ENCODE measurements at regions not wholly inside any gene's neighbourhood (a gene's known extent, or its start where the extent isn't known, plus 50 kb on each side); places are given as distances from the start of the nearest gene placed in this dataset.

- TF ChIP-seq POU6F1 (CRISPR knock-in tag; IDR thresholded peaks at IDR 0.05; ENCODE audit: borderline replicate concordance, low read depth): no peak
- no peak for TF ChIP-seq OSR1 (CRISPR knock-in tag; IDR thresholded peaks at IDR 0.05)
- no peak for TF ChIP-seq RARB (CRISPR knock-in tag; IDR thresholded peaks at IDR 0.05)
- no peak for TF ChIP-seq ISL1 (CRISPR knock-in tag; IDR thresholded peaks at IDR 0.05)
- no peak for TF ChIP-seq ZNF70 (CRISPR knock-in tag; IDR thresholded peaks at IDR 0.05)
These were observed 677.8 kb downstream of the TOX3 start (continued) for GRCh38 chr16:51869176-51869575.

- no peak for ATAC-seq
- TF ChIP-seq ZFP30 (CRISPR knock-in tag; IDR thresholded peaks at IDR 0.05) (no peak), ZNF8 (CRISPR knock-in tag; IDR thresholded peaks at IDR 0.05) (no peak), TCF4 (CRISPR knock-in tag; IDR thresholded peaks at IDR 0.05; ENCODE audit: borderline replicate concordance) (no peak), PPARA (CRISPR knock-in tag; IDR thresholded peaks at IDR 0.05; ENCODE audit: borderline replicate concordance) (no peak), BACH2 (CRISPR knock-in tag; IDR thresholded peaks at IDR 0.05; ENCODE audit: borderline replicate concordance) (no peak)
These were observed 678.3 kb downstream of the TOX3 start for GRCh38 chr16:51868631-51869030.

GRCh38 chr16:51867386-51868065 lies 679.4 kb downstream of the TOX3 start:
- TF ChIP-seq POU6F1 (CRISPR knock-in tag; IDR thresholded peaks at IDR 0.05; ENCODE audit: borderline replicate concordance, low read depth) (no peak), SNAI2 (CRISPR knock-in tag; IDR thresholded peaks at IDR 0.05) (no peak), PPARA (CRISPR knock-in tag; IDR thresholded peaks at IDR 0.05; ENCODE audit: borderline replicate concordance) (no peak), ARNTL (CRISPR knock-in tag; IDR thresholded peaks at IDR 0.05; ENCODE audit: borderline replicate concordance, low read depth) (no peak), PATZ1 (CRISPR knock-in tag; IDR thresholded peaks at IDR 0.05; ENCODE audit: borderline replicate concordance) (no peak), CSDC2 (CRISPR knock-in tag; IDR thresholded peaks at IDR 0.05) (no peak), OSR1 (CRISPR knock-in tag; IDR thresholded peaks at IDR 0.05) (no peak), TOX (CRISPR knock-in tag; IDR thresholded peaks at IDR 0.05; ENCODE audit: borderline replicate concordance) (no peak), TCF4 (CRISPR knock-in tag; IDR thresholded peaks at IDR 0.05; ENCODE audit: borderline replicate concordance) (no peak), ZC3H10 (CRISPR knock-in tag; IDR thresholded peaks at IDR 0.05) (no peak), RARB (CRISPR knock-in tag; IDR thresholded peaks at IDR 0.05) (no peak), ISL1 (CRISPR knock-in tag; IDR thresholded peaks at IDR 0.05) (no peak), ZFP30 (CRISPR knock-in tag; IDR thresholded peaks at IDR 0.05) (no peak), ZNF8 (CRISPR knock-in tag; IDR thresholded peaks at IDR 0.05) (no peak), ZFP3 (CRISPR knock-in tag; IDR thresholded peaks at IDR 0.05) (no peak), ESRRG (CRISPR knock-in tag; IDR thresholded peaks at IDR 0.05) (no peak), CSRNP3 (CRISPR knock-in tag; IDR thresholded peaks at IDR 0.05) (no peak)
- no peak for ATAC-seq

- no peak for ATAC-seq
- no peak for TF ChIP-seq ZNF8 (CRISPR knock-in tag; IDR thresholded peaks at IDR 0.05)
- no peak for TF ChIP-seq ISL1 (CRISPR knock-in tag; IDR thresholded peaks at IDR 0.05)
- TF ChIP-seq CSDC2 (CRISPR knock-in tag; IDR thresholded peaks at IDR 0.05): no peak
- TF ChIP-seq ZNF565 (CRISPR knock-in tag; conservative IDR thresholded peaks at IDR 0.05; ENCODE audit: low read depth): no peak
- TF ChIP-seq CREB5 (CRISPR knock-in tag; IDR thresholded peaks at IDR 0.05; ENCODE audit: low read depth): no peak
- TF ChIP-seq ARNTL (CRISPR knock-in tag; IDR thresholded peaks at IDR 0.05; ENCODE audit: borderline replicate concordance, low read depth): no peak
- TF ChIP-seq ZC3H10 (CRISPR knock-in tag; IDR thresholded peaks at IDR 0.05): no peak
- TF ChIP-seq PATZ1 (CRISPR knock-in tag; IDR thresholded peaks at IDR 0.05; ENCODE audit: borderline replicate concordance): no peak
- TF ChIP-seq TCF4 (CRISPR knock-in tag; IDR thresholded peaks at IDR 0.05; ENCODE audit: borderline replicate concordance): no peak
- TF ChIP-seq ZFP3 (CRISPR knock-in tag; IDR thresholded peaks at IDR 0.05): no peak
- TF ChIP-seq ESRRG (CRISPR knock-in tag; IDR thresholded peaks at IDR 0.05): no peak
- no peak for TF ChIP-seq PPARA (CRISPR knock-in tag; IDR thresholded peaks at IDR 0.05; ENCODE audit: borderline replicate concordance)
- no peak for TF ChIP-seq ZFP30 (CRISPR knock-in tag; IDR thresholded peaks at IDR 0.05)
- TF ChIP-seq BACH2 (CRISPR knock-in tag; IDR thresholded peaks at IDR 0.05; ENCODE audit: borderline replicate concordance): no peak
These were observed 682.4 kb downstream of the TOX3 start for GRCh38 chr16:51864575-51864974.
